Non-pigmented ciliary epithelial cell (primary cell): ENCODE measurements at regions not wholly inside any gene's neighbourhood (a gene's known extent, or its start where the extent isn't known, plus 50 kb on each side); places are given as distances from the start of the nearest gene placed in this dataset.

ENCODE experiments used
- DNase-seq: peaks from one replicate; pipeline ENCODE4 v3.0.0-alpha.2; 2010; ENCODE audit warnings: low read depth

DNA sequence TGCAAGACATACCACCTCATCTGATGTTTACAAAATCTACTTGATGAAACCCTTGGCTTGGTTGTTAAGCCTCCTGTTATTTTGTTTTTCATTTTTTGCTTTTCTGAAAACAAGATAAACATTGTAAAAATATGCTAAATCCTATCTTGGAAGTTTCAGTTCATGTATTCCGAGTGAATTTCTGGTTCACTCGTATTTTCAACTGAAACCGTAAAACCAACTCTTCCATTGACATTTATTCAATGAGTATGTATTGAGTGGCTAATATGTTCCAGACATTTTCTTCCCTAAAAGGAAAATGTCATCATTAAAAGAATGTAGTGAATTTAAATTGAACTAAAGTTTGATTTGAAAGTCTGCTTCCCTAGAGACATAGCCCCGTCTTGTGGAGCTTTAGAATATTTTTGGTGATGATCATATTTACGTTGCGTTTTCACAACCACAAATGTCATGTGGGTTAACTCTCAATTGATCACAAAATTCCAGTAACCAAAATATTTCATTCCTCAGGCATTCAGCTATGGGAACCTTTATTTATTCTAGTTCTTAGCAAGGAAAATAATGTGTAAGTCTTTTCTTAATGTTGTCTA lies 204.2 kb downstream of the MBD2 start:
- no peak for DNase-seq

DNA sequence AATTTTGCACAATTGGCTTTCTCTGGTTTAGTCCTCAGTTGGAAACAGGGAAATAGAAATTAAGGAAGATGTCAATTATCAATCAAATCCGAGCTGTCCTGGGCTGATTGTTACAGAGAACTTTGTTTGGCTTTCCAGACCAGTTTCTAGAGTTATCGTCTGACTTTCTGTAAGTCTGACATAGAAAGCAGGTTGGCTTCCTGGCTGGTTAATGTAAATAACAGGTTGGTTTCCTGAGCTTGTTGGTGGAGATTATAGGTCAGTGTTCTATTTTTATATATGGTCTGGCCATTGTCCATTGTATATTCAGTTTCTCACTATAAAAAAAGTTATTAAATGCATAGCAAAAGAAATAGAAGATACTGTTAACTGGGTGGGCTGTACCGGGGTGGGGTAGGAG lies 204.8 kb downstream of the MBD2 start:
- no peak for DNase-seq

DNA sequence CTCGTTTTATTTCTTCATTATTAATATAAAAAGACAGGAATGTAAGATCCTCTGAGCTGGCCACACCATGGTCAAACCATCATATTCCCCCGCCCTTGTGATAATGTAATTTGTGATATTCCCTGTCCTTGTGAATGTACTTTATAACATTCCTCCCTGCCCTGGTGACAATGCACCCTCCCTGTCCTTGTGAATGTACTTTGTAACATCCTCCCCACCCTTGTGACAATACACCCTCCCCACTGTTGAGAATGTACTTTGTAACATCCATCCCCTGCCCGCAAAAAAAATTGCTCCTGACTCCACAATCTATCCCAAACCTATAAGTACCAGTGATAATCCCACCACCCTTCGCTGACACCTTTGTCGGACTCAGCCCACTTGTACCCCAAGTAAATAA lies 211.0 kb downstream of the MBD2 start:
- no peak for DNase-seq

DNA sequence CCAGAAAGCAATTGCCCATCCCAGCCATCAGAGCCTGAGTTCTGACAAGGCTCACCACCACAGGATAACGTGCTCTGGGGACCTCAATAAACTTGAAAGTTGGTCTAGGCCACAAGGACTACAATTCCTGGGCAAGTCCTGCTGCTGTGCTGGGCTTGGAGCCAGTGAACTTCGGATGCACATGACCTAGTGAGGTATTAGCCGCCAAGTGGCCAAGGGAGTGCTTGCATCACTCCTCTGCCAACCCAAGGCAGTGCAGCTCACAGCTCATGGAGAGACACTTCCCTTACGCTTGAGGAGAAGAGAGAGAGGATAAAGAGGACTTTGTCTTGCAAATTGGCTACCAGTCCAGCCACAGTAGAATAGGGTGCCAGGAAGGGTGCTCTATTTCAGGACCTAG lies 219.6 kb downstream of the MBD2 start:
- no peak for DNase-seq

DNA sequence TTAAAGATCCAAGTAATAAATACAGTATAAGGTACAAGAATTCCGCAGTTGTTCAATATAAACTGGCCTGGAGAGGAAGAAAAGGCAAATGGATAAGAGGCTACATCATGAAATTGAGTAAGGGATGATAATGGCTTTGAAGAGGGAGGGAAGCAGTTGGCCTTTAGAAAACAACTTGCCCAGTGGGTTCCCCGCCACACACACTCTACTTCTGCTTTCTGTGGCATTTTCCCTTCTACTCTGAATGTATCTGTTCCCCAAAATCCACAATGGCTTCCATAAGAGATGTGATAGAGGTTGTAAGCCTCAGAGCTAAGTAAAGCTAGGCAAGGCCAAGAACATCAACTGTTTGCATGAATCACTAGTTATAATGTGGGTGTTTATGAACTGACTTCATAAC lies 221.3 kb downstream of the MBD2 start:
- DNase-seq: no peak

DNA sequence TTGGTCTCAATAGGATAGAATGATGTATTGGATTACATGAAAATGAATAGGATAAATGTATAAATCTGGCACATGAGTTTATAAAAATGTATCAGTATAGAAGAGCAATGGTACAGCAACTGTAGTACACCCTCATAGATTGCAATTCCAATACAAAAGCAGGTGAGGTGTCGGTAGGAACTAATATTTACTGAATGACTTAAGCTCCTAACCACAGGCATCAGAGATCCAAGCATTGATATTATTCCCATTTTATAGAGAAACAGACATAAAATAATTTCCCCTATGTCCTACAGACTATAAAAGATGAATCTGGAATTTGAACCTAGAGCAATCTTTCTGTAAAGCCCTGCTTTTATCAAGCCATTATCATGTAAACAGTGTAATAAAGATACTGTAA lies 227.4 kb downstream of the MBD2 start:
- no peak for DNase-seq

DNA sequence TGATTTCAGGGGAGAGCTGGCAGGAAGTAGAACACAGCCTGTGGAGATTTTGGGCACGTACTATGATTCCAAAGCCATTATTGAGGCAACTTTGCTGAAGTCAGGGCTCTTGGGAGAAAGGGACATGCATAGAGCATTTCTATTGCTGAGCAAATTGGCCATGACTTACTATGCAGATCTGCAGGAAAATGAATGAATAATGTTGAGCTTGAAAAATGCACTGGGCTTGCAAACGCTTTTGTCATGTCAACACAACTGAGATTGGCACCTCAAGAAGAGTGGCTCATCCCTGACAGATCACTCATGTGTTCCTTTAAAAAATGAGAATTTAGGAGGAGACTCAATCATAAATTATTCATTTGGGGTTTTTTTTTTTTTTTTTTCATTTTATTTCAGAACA lies 230.5 kb downstream of the MBD2 start:
- no peak for DNase-seq

DNA sequence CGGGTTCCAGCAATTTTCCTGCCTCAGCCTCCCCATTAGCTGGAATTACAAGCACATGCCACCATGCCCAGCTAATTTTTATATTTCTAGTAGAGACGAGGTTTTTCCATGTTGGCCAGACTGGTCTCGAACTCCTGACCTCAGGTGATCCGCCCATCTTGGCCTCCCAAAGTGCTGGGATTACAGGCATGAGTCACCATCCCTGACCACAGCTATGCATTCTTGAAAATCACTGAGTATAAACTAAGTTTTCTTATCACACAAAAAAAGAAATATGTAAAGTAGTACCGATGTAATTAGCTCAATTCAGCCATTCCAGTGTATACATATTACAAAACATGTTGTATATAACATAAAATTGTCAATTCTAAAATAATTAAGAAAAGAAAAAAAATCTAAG lies 232.7 kb downstream of the MBD2 start:
- DNase-seq: no peak

DNA sequence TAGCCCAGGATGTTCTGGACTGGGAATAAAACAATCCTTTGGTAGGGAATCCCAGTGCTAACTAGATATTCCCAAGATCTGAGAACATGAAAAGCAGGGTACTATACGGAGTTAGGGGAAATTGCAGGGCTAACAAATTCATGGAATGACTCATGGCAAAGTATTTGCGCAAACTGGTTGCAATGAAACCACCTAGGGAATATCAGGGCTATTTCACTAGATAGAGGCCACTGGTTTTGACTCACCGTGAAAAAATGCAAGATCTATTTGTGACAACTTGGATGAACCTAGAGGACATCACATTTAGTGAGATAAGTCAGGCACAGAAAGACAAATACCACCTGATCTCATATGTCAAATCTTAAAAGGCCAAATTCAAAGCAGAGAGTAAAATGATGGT lies 233.3 kb downstream of the MBD2 start:
- DNase-seq: peak; percentile 76

DNA sequence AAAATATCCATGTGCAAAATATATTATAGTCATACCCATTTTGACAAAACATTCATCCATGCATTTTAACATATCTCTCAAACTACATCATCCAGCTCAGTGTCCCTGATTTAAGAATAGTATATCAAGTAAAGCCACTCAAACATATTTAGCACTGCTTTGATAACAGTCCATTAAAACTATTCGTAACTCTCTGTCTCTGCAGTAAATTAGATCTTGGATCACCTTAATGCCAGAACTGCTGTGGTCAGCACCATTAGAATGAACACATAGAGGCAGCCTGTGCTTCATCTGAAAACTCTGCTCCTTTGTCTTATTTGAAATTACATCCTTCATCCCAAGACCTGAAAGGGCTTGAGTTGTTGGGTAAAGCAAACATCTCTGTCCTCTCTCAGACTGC lies 234.0 kb downstream of the MBD2 start:
- DNase-seq: no peak

DNA sequence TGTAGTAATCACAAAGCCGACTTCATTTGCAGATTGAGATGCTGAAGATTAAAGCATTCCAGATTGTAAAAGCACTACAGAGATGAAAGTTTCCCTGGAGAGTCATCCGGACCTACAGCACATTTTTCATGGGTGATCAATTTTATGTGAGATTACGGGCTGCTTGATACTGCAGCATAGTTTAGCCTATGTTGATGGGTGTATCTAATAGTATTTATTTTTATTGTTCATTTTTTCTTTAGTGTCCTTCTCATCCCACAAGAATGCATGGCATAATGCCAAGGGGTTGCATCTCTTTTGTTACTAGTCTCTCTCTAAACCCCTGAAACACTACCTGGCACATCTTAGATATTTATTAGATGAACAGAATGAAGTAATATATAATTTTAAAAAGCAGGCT lies 240.4 kb downstream of the MBD2 start:
- no peak for DNase-seq

DNA sequence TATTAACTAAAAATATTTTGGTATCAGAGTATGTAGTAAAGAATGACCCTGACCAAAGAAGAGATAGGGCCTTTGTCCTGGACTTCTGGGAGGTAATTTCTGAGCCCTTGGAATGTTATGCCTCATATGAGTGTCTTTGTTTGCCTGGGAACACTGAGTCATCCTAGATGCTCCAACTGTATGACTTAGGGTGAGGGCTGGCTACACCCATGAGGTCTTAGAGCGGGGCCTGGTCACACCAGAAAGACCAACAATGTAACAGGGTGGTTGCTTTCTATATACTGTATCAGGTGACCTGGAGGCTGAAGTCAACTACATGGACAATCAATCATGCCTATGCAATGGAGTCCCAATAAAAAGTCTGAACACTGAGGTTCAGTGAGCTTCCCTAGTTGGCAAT lies 253.1 kb downstream of the MBD2 start:
- DNase-seq: no peak

DNA sequence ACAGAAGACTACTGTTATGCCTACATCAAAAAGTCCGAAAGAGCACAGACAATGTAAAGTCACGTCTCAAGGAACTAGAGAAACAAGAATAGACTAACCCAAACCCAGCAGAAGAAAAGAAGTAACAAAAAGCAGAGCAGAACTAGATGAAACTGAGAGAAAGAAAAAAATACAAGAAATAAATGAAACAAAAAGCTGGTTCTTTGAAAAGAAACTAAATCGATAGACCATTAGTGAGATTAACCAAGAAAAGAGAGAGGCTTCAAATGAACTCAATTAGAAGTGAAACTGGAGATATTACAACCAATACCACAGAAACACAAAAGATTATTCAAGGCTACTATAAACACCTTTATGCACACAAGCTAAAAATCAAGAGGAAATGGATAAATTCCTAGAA lies 271.8 kb downstream of the MBD2 start:
- no peak for DNase-seq

DNA sequence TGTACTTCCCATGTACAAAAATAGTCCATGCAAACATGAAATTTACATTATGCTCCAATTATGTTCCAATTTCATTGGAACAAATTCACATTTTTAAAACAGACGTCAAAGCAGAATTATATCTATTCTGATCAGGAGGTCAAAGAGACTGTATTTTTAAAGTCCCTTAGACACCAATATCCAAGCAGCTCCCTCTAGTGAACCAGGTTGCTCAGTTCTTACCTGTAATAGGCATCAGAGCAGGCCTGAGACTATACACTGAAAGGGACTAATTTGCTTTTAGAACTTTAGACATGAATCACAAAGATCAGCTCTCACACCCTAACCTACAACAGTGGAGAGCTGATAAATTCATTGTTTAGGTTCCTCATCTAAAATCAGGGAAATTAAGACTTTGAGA lies 273.9 kb downstream of the MBD2 start:
- no peak for DNase-seq

DNA sequence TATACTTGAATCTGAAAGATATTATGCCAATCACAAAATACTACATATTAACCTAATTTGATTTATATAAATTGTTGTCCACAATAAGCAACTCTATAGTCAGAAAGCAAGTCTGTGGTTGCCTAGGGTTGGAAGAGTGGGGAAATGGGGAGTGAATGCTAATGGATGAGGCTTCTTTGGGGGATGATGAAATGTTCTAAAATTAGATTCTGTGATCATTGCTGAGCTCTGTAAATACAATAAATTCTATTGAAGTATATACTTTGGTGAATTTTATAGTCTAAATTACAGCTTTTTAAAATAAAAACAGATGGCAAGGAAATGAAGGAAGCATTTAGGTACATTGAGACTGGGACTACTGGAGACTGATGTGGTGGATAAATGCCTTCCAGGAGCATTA lies 275.5 kb downstream of the MBD2 start:
- DNase-seq: no peak

DNA sequence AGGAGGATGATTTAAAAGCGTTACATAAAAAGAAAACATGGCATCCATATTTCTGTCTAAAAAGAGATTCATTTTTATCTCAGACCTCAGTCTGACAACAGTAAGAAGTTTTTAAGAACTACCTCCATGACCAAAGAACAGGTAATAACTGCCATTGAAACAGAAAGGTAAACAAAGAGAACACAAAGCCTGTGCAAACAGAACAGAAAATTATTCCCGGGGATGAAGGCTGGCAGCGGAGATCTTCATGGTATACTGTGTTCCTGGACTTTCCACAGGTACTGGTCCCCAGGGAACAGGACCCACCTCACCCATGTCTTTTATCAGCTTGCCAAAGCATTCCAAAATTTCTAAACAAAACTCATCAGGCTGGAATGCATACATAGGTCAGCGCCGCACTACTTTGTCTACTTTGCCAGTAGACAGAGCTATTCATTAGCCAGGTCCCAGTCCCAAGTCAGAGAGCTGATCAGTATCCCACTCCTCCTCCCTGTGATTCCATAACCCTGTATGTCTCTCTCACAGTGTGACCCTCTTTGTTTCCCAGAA lies 277.3 kb downstream of the MBD2 start:
- DNase-seq: no peak

DNA sequence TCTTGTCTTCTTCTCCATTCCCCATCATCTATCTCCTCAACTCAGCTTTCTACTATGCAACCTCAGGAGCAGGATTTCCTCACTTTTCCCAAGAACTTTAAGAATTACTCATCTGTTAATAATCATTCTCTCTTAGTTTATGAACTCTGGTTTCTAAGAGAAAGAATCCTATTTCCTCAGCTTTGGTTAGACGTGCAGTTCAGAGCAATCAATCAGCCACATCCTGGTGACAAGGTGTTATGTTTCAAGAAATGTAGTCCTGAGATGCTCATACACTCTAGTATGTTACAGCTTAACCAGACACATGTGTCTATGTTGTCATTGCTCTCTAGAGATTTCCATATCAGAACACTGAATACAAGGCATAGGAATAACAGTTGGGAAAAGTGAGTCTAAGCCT lies 277.9 kb downstream of the MBD2 start:
- DNase-seq: no peak

DNA sequence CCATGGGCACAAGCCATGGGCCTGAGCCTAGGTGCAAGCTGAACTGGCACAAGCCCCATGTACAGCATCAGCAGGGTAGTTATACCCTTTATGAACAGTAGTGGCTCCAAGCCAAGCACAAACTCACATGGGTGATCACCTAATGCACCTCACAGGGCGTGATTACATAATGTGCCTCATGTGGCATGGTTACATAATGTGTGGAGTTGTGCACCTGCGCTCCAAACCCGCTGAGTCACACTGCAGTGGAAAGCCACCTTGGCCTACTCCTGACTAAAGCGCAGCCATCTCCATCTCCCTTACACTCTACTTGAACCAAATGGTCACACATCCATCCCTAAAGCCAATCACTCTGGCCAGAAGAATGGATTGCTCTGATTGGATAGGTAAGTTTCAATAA lies 279.7 kb downstream of the MBD2 start:
- DNase-seq: no peak

DNA sequence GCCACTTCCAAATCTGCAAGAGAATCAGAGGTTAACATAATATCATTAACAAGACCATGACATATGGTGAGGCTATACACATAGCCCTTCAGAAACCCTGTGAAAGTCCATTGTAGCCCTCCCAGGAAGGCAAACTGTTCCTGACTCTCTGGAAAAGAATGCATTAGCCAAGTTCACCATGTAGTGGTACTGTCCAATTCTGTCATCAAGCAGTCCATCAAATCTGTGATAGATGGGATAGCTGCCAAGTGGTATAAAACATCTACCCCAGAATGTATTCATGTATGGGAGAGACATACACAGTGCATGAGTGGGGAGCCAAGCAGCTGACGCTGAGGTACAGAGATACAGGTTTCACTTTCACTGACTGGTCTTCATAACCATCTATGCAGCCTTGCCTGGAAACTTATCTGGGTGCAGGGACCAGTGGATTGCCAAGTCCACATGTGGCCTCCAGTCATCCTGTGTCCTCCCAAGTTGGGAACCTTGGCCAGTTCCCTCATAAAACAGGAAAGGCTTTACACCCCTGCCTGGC lies 281.1 kb downstream of the MBD2 start:
- DNase-seq: no peak

DNA sequence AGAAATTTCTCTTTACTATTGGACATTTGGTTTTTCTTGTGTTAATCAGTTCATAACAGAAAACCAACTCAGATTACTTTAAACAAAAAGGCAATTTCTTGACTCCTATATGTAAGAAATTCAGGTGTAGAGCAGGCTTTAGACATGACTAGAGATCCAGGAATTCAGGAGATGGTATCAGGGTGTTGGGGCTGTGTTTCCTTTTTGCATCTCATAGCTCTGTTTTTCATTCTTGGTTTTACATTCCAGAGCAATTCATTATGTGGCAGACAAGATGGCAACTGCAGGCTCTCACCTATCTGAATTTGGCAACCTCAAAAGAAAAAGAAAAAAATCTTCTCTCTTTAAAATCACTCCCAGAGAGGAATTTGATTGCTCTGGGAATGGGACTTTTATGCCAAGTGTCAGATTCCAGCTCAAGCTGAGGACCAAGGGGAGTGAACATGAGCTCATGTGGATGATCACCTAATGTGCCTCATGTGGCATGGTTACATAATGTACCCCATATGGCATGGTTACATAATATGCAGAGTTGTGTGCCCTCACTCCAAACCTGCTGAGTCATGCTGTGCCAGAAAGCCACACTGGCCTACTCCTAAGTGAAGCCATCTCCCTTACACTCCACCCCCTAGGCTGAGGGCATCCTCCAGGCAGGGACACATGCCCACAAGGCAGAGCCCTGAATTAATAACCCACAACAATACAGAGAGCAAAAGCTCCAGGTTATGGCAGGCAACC lies 282.7 kb downstream of the MBD2 start:
- no peak for DNase-seq

DNA sequence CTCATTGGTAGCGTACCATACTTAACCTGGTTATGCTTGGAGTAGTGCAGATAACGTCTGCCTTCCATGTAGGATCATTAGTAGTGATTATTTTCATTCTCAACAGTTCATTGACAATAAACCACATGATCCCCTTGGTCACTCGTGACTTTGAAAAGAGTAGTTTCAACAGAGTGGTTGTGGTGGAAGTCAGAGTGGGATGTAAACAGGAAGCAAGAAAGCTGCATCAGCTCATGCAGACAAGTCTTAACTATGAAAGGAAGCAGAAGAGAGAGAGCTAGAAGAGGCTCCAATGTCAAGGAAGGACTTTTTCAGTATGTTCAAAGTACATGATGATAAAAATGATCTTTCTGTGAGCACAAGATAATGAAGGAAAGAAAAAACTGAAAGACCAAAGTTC lies 287.4 kb downstream of the MBD2 start:
- DNase-seq: no peak

DNA sequence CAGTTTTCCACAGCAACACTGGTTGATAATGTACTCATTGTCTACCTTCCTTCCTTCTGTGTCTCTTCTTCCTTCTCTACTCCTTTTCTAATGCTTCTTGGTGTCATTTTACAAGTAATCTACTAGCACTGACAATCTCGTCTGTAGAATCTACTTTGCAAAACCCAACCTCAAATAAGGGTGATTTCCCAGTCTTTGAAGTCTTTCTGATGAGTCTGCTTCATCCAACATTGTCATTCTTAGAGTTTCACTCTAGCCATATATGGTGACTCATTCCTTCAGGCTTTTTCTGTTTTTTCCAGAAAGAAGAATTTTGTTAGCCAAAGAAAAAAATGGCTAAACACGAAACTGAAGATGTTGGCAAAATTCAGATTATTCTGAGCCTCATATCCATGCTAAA lies 288.7 kb downstream of the MBD2 start:
- DNase-seq: no peak

DNA sequence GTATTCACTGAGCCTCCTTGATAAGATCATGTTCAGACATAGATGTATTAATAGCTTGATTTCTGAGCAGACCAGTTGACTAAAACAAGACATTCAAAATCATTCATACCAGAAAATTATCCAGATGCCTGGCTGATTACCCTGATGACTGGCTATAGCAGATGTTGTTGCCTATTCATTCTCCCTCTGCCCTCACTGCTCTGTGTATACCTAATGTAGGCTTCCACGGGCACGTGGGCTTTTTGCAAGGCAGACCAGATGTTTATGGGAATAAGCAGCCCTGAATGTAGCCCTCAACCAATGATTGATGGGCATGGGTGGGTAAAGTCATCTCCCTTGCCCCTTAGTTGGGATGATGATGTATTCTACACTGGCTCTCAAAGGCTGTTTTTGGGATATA lies 289.1 kb downstream of the MBD2 start:
- no peak for DNase-seq
